HG02678 (cell line): ENCODE measurements at regions not wholly inside any gene's neighbourhood (a gene's known extent, or its start where the extent isn't known, plus 50 kb on each side); places are given as distances from the start of the nearest gene placed in this dataset.

Experiments used
- ATAC-seq: cut with Tn5 transposase; IDR thresholded peaks from one replicate; pipeline ENCODE4 v1.9.1; 2021; ENCODE audit warnings: mild to moderate bottlenecking, moderate library complexity; ENCODE audit not compliant: unreplicated experiment

- no peak for ATAC-seq
These were observed 956.6 kb downstream of the SQOR start for GRCh38 chr15:46591462-46591861.

DNA sequence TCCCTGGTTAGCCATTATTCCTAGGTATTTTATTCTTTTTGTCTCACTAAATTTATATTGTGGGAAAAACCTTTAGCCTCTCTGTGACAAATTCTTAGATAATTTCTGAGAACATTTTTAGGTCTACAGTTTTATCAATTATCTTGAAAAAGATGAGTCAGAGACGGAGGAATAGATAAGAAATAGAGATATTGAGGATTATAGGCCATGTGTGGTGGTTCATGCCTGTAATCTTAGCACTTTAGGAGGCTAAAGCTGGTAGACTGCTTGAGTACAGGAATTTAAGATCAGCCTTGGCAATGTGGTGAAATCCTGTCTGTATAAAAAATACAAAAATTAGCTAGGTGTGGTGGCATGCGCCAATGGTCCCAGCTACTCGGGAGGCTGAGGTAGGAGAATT is 960.2 kb downstream of the SQOR start:
- ATAC-seq: no peak

DNA sequence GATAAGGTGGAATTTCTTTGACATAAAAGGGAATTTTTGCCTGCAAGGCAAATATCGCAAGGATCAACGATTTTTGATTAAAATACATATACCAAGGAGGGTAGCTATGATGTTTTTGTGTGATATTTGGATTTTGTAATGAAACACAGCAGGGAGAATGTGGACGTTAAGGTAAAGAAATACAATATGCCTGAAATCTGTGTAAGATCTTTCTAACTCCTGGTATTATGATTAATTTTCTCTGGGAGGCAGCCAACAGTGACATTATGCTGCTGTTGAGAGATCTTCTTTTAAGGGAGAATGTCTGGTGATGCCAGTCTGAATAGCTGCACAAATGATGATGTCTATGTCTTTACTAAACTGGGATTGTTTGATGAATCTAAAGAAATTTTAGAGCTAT is 972.2 kb downstream of the SQOR start:
- no peak for ATAC-seq

DNA sequence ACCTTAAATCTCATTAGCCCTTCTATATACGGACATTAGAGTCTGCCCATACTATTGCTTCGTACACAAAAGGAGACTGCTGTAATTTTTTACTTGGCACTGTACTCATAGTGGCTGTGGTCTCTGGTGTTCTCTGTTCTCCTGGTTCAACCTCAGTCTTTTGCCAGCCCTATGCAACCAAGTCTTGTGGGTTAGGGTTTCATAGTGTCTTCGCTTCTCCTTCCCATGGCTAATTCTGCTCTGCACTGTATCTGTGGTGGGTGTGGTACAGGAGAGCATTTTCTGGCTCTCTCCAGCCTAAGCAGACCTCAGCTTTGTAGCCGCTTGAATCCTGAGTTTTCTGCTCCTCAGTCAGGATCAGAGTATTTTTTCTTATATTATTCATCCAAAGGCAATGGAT is 981.2 kb downstream of the SQOR start:
- ATAC-seq: no peak

- ATAC-seq: no peak
These were observed 982.7 kb downstream of the SQOR start for GRCh38 chr15:46617507-46617906.

GRCh38 chr15:46618984-46619383 is 984.2 kb downstream of the SQOR start:
- no peak for ATAC-seq

- no peak for ATAC-seq
These were observed 985.7 kb downstream of the SQOR start for GRCh38 chr15:46620392-46621013.

- ATAC-seq: no peak
These were observed 988.0 kb downstream of the SQOR start for GRCh38 chr15:46622851-46623250.

GRCh38 chr15:46636206-46636605 is 1001.4 kb downstream of the SQOR start:
- ATAC-seq: no peak

- no peak for ATAC-seq
These were observed 1010.0 kb downstream of the SQOR start for GRCh38 chr15:46644501-46645481.

GRCh38 chr15:46646490-46646889 is 1011.7 kb downstream of the SQOR start:
- no peak for ATAC-seq

GRCh38 chr15:46647046-46647445 is 1012.2 kb downstream of the SQOR start:
- ATAC-seq: no peak

- no peak for ATAC-seq
These were observed 1017.4 kb downstream of the SQOR start for GRCh38 chr15:46652266-46652665.

GRCh38 chr15:46654993-46655392 is 1020.2 kb downstream of the SQOR start:
- ATAC-seq: no peak

GRCh38 chr15:46660096-46660842 is 1025.4 kb downstream of the SQOR start:
- no peak for ATAC-seq

DNA sequence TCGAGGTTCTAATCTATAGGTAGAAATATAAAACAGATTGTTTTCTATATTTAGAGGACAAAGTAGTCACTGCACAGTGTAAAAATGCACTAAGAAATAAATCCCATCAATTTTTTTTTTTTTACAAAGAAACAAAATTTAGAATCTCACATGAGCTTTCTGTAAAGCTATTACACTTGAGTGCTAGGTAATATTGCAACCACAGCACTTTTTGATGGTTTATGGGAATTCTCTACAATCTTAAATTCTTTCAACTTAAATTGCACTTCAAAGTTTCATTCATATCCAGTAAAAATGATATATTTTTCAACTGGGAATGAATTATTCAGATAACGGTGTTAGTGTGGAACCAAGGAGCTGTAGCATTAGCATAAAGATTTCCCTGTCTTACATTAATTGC is 1035.4 kb downstream of the SQOR start:
- ATAC-seq: no peak

DNA sequence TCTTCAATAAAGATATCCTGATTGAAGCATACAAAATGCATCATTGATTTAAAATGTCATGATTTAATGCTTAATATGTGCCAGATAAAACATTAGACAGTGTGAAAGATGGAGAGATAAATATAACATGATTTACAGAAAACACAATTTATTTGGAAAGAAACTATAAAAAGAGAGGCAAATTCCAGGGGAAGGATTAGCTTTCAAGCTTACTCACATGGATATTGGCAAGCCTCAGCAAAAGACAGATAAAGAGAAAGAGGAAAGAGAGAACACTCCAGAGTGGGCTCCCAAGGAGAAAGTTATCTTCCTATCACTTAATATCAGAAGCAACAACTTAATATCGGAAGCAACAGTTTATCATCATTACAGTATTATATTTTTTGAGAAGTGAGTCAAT is 1036.5 kb downstream of the SQOR start:
- no peak for ATAC-seq

- no peak for ATAC-seq
These were observed 1037.2 kb downstream of the SQOR start for GRCh38 chr15:46672041-46672440.

- no peak for ATAC-seq
These were observed 1040.8 kb upstream of the SEMA6D start for GRCh38 chr15:46676233-46677206.

- no peak for ATAC-seq
These were observed 1039.8 kb upstream of the SEMA6D start for GRCh38 chr15:46677491-46677890.
